Retina (tissue), 1 donor: ENCODE measurements at regions not wholly inside any gene's neighbourhood (a gene's known extent, or its start where the extent isn't known, plus 50 kb on each side); places are given as distances from the start of the nearest gene placed in this dataset.

Source experiments
- DNase-seq: peaks from one replicate; pipeline ENCODE4 v3.0.0-alpha.2; 2016

DNA sequence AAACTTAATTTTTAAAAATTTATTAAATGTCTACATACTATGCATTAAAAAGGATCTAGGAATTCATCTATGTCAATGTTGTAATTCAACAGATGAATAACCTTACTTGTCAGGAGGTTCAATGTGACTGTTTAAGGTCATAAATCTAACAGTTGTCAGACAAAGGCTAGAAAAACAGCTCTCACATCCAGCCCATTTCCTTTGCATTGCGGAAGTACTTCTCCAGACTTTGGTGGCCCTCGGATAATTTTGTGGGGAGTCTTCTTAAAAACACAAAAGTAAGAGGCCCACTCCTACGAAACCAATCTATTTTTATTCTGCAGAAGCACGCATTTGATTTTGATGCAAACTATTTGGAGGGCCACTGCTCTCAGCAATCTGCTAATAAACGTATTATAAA, 122.6 kb upstream of the CHRM3 start:
- no peak for DNase-seq

DNA sequence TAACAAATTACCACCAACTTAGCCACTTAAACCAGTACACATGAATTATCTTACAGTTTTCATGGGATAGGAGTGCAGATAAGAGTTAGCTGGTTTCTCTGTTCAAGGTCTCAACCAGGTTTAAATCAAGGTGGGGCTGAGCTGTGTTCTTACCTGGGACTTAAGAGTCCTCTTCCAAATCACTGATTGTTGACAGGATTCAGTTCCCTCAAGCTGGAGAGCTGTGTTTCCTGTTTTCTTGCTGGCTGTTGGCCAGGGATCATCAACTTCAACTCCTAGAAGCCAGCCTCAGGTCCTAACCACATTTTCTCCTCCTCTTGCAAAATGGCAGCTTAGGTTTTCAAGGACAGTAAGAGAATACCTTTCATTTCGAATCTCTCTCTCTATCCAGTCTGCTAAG, 123.8 kb upstream of the CHRM3 start:
- no peak for DNase-seq

DNA sequence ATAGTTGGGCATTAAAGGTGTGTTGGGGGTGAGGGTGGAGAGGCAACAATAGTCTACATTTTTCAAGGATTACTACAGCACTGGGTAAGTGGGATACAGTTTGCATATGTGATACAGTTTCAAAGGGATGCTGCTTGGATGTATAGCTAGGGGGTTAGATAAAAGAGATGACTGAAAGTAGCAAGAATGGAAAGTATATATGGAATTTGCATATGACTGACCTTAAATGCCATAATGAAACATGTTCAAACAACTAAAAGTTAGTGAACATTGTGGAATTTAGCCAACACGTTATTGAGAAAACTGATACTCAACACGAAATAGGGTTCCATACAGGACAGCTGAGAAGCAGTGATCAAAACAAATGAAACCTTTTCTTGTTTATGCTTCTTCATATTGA, 124.8 kb upstream of the CHRM3 start:
- DNase-seq = no peak

DNA sequence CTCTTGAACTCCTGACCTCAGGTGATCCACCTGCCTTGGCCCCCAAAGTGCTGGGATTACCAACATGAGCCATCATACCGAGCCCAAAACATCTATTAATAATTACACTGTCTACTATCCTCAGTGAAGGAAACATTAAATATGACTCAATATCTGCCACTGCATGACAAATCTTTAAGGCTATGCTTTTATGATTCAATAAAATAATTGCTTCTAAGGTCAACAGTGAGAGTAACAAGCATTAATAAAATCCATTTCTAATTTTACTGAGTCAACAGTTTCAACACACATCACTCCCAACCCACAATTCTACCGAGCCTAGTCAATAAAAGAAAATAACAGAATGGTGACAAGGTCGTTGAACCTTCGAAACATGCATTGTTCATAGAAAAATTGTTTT, 125.5 kb upstream of the CHRM3 start:
- no peak for DNase-seq

DNA sequence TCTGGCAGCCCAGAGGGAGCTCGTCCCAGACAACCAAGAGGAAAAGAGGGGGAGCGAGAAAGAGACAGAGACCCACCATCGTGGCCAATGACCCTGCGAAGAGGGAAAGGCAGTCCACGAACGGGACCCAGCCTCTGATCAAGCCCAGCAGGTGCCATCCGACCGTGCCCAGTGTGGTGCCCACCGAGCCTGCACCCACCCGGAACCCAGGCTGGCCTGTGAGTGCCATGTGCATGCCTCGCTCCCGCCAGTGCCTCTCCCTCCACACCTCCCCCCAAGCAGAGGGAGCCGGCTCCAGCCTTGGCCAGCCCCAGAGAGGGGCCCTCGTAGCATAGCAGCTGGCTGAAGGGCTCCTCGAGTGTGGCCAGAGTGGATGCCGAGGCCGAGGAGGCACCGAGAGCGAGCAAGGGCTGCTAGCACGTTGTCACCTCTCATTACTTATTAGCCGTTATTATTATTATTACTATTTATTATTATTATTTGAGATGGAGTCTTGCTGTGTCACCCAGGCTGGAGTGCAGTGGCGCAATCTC, 130.7 kb upstream of the CHRM3 start:
- DNase-seq = no peak

DNA sequence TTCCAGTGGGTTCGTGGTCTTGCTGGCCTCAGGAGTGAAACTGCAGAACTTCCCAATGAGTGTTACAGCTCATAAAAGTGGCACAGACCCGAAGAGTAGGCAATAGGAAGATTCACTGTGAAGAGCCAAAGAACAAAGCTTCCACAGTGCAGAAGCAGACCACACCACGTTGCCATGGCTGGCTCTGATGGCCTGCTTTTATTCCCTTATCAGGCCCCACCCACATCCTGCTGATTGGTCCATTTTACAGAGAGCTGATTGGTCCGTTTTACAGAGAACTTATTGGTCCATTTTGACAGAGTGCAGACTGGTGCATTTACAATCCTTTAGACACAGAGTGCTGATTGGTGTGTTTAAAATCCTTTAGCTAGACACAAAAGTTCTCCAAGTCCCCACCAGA, 131.4 kb upstream of the CHRM3 start:
- no peak for DNase-seq

DNA sequence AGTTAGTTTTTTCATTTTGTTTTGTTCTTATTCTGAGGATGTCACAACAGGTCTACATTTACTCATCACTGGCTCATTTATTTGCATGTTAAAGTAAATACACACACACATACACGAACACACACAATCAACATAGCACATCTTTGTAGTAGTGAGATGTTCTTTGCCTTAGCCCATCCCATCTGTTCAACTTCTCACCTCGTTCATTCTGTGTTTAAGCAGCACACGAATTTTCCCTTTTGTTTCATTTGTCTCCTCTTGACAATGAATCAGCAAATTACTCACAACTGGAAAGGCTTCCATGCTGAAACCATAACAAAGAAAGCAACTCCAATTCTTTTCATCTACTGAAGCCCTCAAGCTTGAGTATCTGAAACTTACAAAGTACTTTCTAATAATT, 133.3 kb upstream of the CHRM3 start:
- DNase-seq = no peak

DNA sequence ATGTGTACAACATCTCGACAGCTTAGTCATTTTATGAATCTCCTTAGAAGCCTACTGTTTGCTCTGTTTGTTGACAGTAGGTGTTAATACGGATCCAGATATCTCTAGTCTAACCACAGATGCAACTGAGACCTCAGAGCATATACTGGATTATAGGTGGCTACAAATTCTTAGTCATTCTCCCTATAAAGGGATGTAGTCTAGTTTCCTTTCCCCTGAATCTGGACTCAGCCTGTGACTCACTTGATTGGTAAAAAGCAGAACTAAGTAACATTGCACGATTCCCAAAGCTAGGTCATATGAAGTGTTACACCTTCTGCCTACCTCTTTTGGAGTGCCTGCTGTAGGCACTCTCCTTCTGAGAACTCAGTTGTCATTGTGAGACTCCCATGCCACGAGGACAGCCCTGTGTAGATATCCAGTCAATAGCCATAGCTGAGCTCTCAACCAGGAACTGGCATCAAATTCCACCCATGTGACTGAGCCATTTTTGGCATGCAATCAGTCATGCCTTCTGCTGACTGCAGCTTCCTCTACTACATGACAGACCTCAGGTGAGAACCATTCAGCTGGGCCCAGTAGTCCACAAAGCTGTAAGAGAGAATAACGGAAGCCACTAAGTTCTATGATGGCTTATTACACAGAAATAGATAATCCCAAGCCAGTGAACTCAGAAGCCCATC, 135.9 kb upstream of the CHRM3 start:
- DNase-seq = no peak

DNA sequence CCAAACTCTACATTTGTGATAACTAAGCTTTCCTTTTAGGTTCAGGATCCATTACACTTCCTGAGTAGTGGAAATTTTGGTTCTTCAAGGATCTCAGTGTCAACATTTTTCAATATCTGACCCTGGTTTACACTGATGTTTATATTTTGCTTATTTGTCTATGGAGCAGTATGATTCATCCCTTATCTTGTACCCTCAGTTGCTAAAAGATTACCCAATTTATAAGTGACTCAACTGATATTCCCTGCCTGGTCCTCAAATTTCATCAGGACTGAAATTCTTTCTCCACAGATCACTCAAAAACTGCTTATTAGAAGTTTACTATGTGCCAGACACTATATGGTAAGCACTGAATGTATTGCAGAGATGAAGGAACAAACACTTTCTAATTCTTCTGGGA, 139.1 kb upstream of the CHRM3 start:
- DNase-seq = no peak

DNA sequence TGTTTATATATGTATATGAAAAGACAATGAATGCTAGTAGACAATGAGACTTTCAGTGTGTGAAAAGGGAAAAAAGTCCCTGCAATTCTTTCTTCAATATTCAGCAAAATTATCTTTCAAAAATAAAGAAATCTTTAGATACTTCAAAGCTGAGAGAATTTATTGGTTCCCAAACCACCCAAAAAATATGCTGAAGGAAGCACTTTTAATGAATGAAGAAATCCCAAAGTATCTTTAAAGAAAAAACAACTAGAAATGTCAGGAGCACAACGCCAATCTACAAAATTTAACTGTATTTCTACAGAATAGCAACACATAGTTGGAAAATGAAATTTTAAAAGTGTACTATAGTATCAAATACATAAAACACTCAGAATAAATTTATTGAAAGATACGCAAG, 142.3 kb upstream of the CHRM3 start:
- DNase-seq = no peak

DNA sequence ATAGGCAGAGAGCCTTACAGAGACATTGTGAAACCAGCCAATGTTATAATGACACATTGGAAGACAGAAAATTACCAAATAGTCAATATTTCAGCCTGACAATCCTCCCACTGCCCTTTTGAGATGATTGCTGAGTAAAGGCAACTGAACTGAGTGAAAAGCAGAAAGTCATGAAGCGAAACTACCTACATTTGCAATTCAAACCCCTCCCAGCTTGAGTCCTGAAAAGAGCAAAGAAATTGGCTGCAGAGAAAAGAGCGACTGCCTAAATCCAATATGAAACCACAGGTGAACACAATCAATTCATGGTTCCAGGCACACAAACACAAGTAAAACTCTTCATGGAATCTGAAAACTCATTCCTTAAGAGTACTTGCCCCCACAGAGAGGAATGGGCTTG, 143.4 kb upstream of the CHRM3 start:
- no peak for DNase-seq

DNA sequence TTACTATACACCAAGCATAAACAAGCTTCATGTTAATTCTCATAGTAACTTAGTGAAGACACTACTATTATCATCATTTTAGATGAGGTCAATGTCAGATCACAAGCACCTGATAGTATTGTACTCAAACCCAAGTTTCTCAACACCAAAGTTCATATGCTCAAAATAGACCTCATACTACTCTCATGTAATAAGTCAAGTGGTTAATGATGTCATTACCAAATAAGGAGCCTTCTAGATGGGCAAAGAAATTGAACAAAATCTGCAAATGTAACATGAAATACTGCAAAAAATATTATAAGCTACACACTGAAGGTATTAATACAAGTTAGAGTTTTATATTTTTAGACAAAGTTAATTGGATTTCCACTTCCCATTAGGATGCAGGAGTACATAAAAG, 144.0 kb upstream of the CHRM3 start:
- no peak for DNase-seq

DNA sequence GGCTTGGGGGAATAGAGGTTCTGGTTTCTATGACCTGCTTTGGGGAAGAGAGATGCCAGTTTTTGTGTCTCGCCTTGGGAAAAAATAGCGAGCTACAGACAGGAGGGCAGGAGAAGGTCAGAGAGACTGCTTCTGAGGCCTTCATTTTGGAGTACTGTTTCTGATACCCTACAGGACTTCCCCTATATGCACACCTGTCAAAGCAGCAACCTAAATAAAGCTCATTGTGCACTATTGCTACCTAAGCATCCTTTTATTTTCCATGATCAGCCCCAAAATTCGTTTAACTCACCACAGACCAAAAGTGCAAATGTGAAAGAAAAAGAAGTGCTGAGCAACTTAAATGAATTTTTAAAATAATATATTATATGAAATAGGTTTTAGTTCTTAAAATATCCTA, 145.6 kb upstream of the CHRM3 start:
- no peak for DNase-seq

DNA sequence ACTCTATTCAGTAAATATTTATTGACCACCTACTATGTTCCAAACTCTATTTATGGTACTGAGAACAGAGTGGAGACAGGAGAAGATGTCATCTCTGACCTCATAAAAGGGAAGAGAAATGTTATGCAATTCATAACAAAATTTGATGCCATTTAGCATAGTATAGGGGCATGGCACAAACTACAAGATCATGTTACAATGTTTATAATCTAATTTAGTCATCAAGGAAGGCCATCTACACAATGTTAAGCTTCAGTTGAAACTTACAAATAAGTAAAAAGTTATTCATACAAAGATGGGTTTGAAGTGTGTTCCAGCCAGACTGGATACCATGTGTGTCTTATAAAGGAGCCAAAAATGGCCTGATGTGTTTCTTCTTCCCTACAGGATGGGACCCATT, 146.8 kb upstream of the CHRM3 start:
- DNase-seq = no peak

DNA sequence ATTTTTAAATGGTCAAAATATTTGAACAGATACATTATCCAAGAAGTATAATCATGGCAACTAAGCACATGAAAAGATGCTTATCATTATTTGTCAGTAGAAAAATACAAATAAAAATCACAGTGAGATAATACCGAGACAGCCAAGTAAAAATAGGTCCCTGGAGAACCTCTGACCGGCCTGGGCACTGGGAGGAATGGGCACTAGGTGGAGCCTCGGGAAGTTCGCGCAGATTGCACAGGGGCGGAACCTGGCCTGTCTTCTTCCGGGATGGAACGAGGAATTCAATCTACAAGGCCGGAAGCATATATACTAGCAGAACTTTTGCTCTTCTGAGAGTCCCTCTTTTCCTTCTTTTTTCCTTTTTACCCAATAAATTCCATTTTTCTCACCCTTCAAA, 148.5 kb upstream of the CHRM3 start:
- no peak for DNase-seq

DNA sequence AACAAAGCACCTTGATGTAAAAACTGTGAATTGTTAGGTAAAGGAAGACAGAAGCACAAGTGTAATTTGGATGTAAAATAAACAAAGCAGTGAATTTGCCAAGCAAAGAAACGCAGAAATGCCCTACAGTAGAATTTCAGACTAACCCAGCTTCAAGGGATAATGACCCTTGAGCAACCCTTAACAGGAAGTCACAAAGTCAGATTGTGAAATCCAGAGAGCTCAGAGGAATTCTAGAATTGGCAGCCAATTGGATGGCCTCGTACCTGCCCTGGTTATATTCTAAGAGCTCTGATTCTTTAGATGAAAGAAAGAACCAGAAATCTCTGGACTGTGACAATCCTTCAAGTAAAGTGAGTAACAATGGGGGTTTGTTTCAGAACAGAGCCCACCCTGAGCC, 152.7 kb upstream of the CHRM3 start:
- no peak for DNase-seq

DNA sequence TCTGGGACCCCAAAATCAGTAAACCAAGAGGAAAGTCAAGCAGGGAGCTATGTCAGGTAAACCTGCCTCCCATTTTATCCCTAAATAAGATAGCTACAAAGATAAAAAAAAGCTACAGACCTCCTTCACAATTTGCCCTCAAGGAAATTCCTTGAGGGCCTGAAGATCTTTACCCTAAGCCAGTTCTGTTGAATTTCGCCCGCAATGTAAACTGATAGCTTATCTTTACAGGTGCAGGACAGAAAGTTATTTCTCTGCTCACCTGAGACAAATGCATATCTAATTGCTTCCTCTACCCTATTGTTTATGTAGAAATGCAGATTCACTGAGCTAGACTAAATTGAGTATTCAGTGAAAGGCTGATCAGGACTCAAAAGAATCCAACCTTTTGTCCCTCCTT, 153.4 kb upstream of the CHRM3 start:
- DNase-seq = no peak

DNA sequence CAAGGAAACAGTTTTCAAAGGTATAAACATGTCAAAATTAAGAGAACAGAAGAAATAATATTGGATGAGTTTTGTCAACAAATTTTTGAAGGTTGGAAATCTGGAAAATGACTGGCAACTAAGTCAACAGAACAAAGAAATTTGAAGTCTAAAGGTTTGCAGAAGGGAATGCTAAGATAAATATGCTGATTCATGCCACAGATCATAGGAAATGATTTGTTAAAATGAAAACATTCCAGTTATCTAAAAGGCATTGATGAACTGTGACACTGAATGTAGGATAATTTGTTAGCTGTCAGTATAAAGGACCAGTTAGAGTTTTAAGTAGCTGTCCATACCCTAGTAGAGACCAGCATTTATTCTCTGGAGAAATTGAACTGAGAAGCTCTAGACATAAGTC, 157.9 kb upstream of the CHRM3 start:
- no peak for DNase-seq

DNA sequence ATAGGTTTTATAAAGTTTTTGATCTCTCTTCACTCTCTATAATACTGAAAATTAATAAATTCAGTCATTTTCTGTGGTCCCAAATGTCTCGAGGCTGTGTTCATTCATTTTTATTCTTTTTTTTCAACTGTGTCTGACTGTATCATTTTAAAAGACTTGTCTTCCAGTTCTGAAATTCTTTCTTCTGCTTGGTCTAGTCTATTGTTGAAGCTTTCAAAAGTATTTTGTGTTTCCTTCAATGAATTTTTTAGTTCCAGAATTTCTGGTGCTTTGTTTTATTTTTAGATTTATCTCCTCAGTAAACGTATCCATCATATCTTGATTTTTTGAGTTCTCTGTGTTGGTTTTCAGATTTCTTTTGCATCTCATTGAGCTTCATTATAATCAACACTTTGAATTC, 161.0 kb upstream of the CHRM3 start:
- no peak for DNase-seq

DNA sequence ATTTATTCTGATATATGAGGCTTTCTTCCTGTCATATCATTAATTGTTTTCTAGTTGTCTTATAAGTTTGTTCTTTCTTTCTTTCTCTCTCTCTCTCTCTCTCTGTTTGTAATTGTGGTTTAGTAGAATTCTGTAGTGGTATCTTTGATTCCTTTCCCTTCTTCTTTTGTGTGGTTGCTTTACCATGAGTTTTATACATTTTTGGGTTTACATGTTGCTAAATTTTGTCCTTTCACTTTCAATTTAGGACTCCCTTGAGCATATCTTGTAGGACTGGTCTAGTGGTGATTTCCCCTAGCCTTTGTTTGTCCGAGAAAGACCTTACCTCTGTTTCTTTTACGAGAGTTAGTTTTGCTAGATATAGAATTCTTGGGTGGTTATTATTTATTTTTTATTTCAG, 162.3 kb upstream of the CHRM3 start:
- no peak for DNase-seq

DNA sequence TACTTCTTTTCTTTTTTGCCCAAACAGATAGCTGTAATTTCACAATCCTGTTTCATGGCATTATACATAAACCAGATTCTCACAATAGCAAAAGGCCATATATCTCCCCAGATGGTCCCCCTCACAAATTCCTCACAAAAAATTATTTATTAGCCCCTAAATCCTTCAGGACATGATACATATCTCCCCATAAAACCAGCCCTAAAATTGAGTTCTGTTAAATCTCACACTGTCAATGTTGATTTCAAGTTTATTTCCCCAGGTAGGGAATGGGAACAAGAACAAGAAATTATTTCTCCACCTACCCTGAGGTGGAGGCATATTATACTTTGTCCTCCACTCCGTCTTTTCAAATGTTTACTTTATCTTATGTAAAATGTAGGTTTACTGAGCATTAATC, 163.4 kb upstream of the CHRM3 start:
- no peak for DNase-seq

DNA sequence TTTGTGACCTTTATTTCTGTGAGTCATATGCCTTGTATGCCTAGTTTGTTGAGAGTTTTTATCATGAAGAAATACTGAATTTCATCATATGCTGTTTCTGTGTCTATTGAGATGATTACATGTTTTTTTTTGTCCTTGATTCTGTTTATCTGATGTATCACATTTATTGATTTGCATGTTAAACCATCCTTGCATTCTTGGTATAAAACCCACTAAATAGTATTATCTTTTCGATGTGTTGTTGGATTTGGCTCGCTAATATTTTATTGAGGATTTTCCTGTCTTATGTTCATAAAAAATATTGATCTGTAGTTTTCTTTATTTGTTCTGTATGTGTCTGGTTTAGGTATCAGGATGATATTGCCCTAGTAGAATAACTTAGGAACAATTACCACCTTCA, 164.7 kb upstream of the CHRM3 start:
- DNase-seq = no peak

DNA sequence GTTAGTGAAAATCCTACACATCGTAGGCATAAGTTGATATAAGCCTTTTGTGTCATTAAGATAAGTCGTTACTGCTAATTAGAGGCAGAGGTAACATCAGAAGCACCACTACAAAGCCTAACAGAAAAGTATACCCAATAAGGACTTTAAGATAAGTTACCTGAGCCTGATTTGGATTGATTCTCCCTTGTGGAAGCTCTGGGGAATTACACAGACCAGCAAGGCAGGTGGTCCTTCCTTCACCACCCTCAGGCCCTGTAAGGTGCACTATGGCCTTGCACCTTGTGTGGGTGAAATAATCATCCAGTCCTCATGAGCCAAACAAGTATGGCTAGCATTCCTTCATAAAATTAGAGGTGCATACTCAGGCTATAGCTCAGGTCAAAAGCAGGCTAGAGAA, 166.7 kb upstream of the CHRM3 start:
- no peak for DNase-seq

DNA sequence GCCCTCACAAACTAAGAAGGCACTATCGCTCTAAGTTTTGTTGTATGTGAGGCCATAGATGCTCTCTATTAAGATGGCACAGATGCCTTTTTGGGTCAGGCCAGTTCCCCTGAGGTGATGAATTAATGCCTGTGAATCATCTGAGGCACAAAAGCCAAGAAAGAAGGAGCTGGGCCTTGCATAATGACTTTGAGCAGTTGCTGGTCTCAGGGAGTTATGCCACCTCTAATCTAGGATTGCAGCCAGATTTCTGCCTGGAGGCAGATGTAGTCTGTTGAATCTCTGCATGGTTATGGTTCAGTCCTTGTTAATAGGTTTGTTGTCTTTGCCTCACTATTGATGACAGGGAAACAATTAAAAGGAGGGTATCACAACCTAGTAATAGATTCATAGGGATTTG, 168.1 kb upstream of the CHRM3 start:
- no peak for DNase-seq

DNA sequence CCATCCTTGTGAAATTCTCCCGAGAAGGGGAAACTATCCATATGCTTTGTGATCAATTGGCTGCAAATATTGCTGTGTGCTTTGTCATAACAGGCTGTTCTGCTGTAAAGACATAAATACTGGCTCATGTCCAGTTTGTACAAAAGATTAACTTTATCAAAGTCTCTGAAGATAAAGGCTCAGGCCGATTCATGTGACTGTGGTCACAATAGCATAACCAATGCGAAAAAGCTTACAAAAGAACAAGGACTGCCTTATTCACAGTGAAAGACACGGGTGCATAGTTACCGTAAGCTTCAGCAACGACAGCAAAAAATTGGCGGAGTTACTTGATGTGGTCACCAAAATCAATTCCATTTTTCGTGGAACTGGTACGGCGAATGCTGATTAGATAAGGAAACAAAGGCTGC, 173.6 kb upstream of the CHRM3 start:
- DNase-seq = no peak

DNA sequence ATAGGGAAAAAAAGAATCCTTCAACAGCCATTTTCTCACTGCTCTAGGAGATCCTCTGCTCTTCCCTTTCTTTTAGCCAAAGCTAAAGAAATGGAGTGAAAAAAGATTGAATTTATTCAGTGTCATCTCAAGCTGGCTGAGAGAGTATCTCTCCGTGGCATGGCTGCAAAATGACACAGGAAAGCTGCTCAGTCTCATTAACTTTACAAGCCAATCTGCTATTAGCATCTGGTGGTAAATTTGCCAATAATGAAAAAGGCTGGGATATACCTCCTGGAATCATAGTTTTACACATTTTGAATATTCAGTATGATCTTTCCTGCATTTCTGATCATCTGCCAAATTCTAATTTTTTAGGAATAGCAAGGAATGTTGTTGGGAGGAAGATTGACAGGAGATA, 176.8 kb upstream of the CHRM3 start:
- DNase-seq = no peak
